ENCODE measurements at regions not wholly inside any gene's neighbourhood (a gene's known extent, or its start where the extent isn't known, plus 50 kb on each side); places are given as distances from the start of the nearest gene placed in this dataset.
A peak's percentile ranks its signal among the peaks of the same experiment; 100 is the strongest.
"Not testable (repeated sequence)": the region's sequence is repeated elsewhere in the genome, so short reads cannot be mapped to it uniquely, and the experiment has no call there.

DNA sequence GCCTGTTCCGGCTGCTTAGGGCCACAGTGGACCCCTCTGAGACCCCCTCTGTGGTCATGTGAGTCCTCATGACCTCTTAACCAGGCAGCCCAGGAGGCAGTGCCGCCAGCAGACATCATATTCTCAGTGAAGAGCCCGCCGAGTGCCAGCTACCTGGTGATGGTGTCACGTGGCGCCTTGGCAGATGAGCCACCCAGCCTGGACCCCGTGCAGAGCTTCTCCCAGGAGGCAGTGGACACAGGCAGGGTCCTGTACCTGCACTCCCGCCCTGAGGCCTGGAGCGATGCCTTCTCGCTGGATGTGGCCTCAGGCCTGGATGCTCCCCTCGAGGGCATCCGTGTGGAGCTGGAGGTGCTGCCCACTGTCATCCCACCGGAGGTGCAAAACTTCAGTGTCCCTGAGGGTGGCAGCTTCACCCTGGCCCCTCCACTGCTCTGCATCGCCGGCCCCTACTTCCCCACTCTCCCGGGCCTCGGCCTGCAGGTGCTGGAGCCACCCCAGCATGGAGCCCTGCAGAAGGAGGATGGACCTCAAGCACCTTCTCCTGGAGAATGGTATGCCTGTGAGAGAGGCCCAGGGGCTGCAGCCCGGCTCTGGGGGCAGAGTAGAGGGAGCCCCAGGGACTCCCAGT, 176.1 kb downstream of the TBC1D2B start:
- H3K9me3 Mint-ChIP-seq: no peaks in the 10 kb centered on the region
- no peak overlapping the region for H3K4me3 Mint-ChIP-seq
- H3K27me3 Mint-ChIP-seq: no peaks in the 10 kb centered on the region
- Histone ChIP-seq H3K9me3 (no peaks in the 10 kb centered on the region), H3K36me3 (ENCODE audit: control insufficient read depth in 2 of 2, extremely low read depth in 1 of 2, insufficient read depth in 1 of 2, low read length in 1 of 2) (no peaks in the 10 kb centered on the region), H3K27me3 (replicated peaks in 1 of 2; ENCODE audit: control insufficient read depth in 2 of 2, extremely low read depth in 1 of 2, insufficient read depth in 2 of 2, low read length in 1 of 2) (peaks cover 0 to 3% of the 10 kb centered on the region in 2 experiments), H3K4me3 (ENCODE audit: control insufficient read depth in 1 of 2, extremely low read depth in 1 of 2, low read length in 1 of 2) (no peak overlapping the region), H3K27ac (ENCODE audit: low read length) (no peak overlapping the region), H3K4me1 (ENCODE audit: control insufficient read depth in 1 of 2, extremely low read depth in 1 of 2, insufficient read depth in 2 of 2, low read length in 2 of 2) (no peaks in the 10 kb centered on the region)
- peak in 1 of 4 experiments; percentile 22 for ATAC-seq (replicated peaks in 1 of 4)
- H3K27ac Mint-ChIP-seq: no peak overlapping the region
- ChIA-PET POLR2A (no interaction called here), CTCF (interaction anchor here in 1 of 2 donors (0.5 to 0.7 kb wide), 2 partner anchors 9 to 193 kb away, joined by 3 read pairs; no protein-coding TSS in a partner anchor)
- 91% methylated on average over 13 of the region's 18 CpGs for WGBS (ENCODE audit: insufficient coverage)
- H3K36me3 Mint-ChIP-seq: no peaks in the 10 kb centered on the region
- DNase-seq: no peak
- no peaks in the 10 kb centered on the region for H3K4me1 Mint-ChIP-seq

DNA sequence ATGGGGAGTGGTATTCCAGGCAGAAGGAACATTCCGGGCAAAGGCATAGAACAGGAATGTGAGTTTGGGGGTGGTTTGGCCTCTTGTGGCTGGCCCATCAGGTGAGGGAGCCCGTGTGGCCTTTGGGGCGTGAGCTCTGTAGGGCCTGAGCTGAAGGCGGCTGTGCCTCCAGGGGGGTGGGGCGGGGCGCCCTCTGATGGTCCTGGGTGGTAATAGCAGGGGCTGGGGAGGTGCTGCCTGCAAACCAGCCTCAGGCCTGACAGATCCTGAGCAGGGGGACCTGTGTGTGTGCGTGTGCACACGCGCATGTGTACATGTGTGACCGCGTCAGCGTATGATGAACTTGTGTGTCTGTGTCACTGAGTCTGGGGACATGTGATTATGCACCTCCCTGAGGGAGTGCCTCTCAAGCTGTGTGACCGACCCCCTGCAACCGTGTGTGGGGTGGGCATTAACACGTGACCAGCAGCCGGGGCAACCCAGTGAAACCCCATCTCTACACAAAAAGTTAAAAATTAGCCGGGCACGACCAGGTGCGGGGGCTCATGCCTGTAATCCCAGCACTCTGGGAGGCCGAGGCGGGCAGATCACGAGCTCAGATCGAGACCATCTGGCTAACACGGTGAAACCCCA, 177.1 kb downstream of the TBC1D2B start:
- H3K4me3 ChIP-seq (ENCODE audit: control insufficient read depth in 1 of 2, extremely low read depth in 1 of 2, low read length in 1 of 2); H3K36me3 ChIP-seq (ENCODE audit: control insufficient read depth in 2 of 2, extremely low read depth in 1 of 2, insufficient read depth in 1 of 2, low read length in 1 of 2); H3K4me1 ChIP-seq (ENCODE audit: control insufficient read depth in 1 of 2, extremely low read depth in 1 of 2, insufficient read depth in 2 of 2, low read length in 2 of 2); H3K9me3 ChIP-seq; H3K9me3 Mint-ChIP-seq; H3K27me3 ChIP-seq (replicated peaks in 1 of 2; ENCODE audit: control insufficient read depth in 2 of 2, extremely low read depth in 1 of 2, insufficient read depth in 2 of 2, low read length in 1 of 2); H3K27ac ChIP-seq (ENCODE audit: low read length); H3K36me3 Mint-ChIP-seq; H3K4me3 Mint-ChIP-seq; POLR2A ChIA-PET; H3K27ac Mint-ChIP-seq; H3K27me3 Mint-ChIP-seq; H3K4me1 Mint-ChIP-seq: not testable (repeated sequence)
- peak in 14 of 35 experiments; percentile 11 to 42 (median 26) for DNase-seq
- peak in 1 of 4 experiments; percentile 43 for ATAC-seq (replicated peaks in 1 of 4)
- CTCF ChIA-PET: interaction anchor here (0.6 to 0.7 kb wide), 3 partner anchors 24 to 533 kb away, joined by 3 to 4 read pairs (median 3); no protein-coding TSS in a partner anchor
- 64% methylated on average over 15 of the region's 24 CpGs for WGBS (ENCODE audit: insufficient coverage)

DNA sequence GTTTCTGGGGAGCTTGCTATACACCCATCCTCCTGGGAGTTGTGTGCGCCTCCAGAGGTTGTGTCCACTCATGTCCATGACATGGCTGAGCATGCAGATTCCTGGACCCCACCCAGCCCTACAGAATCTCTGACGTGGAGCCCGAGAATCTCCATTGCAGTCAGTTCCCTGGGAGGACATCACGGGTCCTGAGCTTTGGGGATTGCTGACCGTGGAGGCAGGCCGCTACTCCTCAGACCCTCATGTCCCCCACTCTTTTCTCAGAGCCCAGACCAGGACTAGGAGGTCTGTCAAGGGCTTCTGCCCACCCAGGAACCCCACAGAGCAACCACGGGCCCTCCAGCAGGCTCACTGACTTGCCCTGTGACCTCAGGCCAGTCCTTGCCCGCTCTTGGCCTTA, 177.7 kb downstream of the TBC1D2B start:
- H3K4me1 Mint-ChIP-seq; H3K27me3 Mint-ChIP-seq; H3K27ac Mint-ChIP-seq; POLR2A ChIA-PET; ATAC-seq (replicated peaks in 1 of 4); DNase-seq; H3K27ac ChIP-seq (ENCODE audit: low read length); H3K4me1 ChIP-seq (ENCODE audit: control insufficient read depth in 1 of 2, extremely low read depth in 1 of 2, insufficient read depth in 2 of 2, low read length in 2 of 2); H3K9me3 ChIP-seq; H3K9me3 Mint-ChIP-seq; H3K27me3 ChIP-seq (replicated peaks in 1 of 2; ENCODE audit: control insufficient read depth in 2 of 2, extremely low read depth in 1 of 2, insufficient read depth in 2 of 2, low read length in 1 of 2); H3K36me3 ChIP-seq (ENCODE audit: control insufficient read depth in 2 of 2, extremely low read depth in 1 of 2, insufficient read depth in 1 of 2, low read length in 1 of 2); H3K4me3 Mint-ChIP-seq; H3K4me3 ChIP-seq (ENCODE audit: control insufficient read depth in 1 of 2, extremely low read depth in 1 of 2, low read length in 1 of 2); H3K36me3 Mint-ChIP-seq: not testable (repeated sequence)
- no CpG with 5 or more reads among the region's 8 CpGs for WGBS (ENCODE audit: insufficient coverage)
- CTCF ChIA-PET: interaction anchor here in 1 of 2 donors (0.6 kb wide), 2 partner anchors 25 to 532 kb away, joined by 3 to 4 read pairs; no protein-coding TSS in a partner anchor

DNA sequence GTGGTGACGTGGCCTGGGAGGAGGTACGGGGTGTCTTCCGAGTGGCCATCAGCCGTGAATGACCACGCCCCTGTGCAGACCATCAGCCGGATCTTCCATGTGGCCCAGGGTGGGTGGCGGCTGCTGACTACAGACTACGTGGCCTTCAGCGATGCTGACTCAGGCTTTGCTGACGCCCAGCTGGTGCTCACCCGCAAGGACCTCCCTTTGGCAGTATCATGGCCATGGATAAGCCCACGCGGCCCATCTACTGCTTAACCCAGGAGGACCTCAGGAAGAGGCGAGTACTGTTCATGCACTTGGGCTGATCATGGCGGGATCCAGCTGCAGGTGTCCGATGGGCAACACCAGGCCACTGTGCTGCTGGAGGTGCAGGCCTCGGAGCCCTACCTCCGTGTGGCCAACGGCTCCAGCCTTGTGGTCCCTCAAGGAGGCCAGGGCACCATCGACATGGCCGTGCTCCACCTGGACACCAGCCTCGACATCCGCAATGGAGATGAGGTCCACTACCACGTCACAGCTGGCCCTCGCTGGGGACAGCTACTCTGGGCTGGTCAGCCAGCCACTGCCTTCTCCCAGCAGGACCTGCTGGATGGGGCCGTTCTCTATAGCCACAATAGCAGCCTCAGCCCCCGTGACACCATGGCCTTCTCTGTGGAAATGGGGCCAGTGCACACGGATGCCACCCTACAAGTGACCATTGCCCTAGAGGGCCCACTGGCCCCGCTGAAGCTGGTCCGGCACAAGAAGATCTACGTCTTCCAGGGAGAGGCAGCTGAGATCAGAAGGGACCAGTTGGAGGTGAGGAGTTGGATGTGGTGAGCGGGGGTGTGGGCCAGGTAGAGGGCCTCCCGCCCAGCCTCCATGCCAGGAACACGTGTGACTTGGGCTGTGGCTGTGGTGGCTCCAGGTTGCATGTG, 178.4 kb downstream of the TBC1D2B start:
- no peak for ATAC-seq (replicated peaks in 1 of 4)
- Mint-ChIP-seq H3K27ac (no peak overlapping the region), H3K27me3 (peaks cover 0 to 4% of the 10 kb centered on the region in 2 donors), H3K36me3 (no peaks in the 10 kb centered on the region), H3K4me3 (no peak overlapping the region), H3K4me1 (no peaks in the 10 kb centered on the region), H3K9me3 (no peaks in the 10 kb centered on the region)
- no peak for DNase-seq
- Histone ChIP-seq H3K27ac (ENCODE audit: low read length) (no peak overlapping the region), H3K27me3 (replicated peaks in 1 of 2; ENCODE audit: control insufficient read depth in 2 of 2, extremely low read depth in 1 of 2, insufficient read depth in 2 of 2, low read length in 1 of 2) (peaks cover 0 to 3% of the 10 kb centered on the region in 2 experiments), H3K4me1 (ENCODE audit: control insufficient read depth in 1 of 2, extremely low read depth in 1 of 2, insufficient read depth in 2 of 2, low read length in 2 of 2) (no peaks in the 10 kb centered on the region), H3K4me3 (ENCODE audit: control insufficient read depth in 1 of 2, extremely low read depth in 1 of 2, low read length in 1 of 2) (no peak overlapping the region), H3K9me3 (no peaks in the 10 kb centered on the region), H3K36me3 (ENCODE audit: control insufficient read depth in 2 of 2, extremely low read depth in 1 of 2, insufficient read depth in 1 of 2, low read length in 1 of 2) (no peaks in the 10 kb centered on the region)
- ChIA-PET CTCF (no interaction called here), POLR2A (no interaction called here)
- 91% methylated on average over 27 of the region's 34 CpGs for WGBS (ENCODE audit: insufficient coverage)

DNA sequence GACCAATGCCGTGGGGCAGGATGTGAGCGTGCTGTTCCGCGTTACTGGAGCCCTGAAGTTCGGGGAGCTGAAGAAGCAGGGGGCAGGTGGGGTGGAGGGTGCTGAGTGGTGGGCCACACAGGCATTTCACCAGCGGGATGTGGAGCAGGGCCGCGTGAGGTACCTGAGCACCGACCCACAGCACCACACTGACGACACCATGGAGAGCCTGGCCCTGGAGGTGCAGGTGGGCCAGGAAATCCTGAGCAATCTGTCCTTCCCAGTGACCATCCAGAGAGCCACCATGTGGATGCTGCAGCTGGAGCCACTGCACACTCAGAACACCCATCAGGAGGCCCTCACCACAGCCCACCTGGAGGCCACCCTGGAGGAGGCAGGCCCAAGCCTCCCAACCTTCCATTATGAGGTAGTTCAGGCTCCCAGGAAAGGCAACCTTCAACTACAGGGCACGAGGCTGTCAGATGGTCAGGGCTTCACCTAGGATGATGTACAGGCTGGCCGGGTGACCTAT, 179.6 kb downstream of the TBC1D2B start:
- Histone ChIP-seq H3K4me3 (ENCODE audit: control insufficient read depth in 1 of 2, extremely low read depth in 1 of 2, low read length in 1 of 2) (no peak overlapping the region), H3K36me3 (ENCODE audit: control insufficient read depth in 2 of 2, extremely low read depth in 1 of 2, insufficient read depth in 1 of 2, low read length in 1 of 2) (no peaks in the 10 kb centered on the region), H3K27ac (ENCODE audit: low read length) (no peak overlapping the region), H3K9me3 (no peaks in the 10 kb centered on the region), H3K4me1 (ENCODE audit: control insufficient read depth in 1 of 2, extremely low read depth in 1 of 2, insufficient read depth in 2 of 2, low read length in 2 of 2) (no peaks in the 10 kb centered on the region), H3K27me3 (replicated peaks in 1 of 2; ENCODE audit: control insufficient read depth in 2 of 2, extremely low read depth in 1 of 2, insufficient read depth in 2 of 2, low read length in 1 of 2) (peaks cover 0 to 3% of the 10 kb centered on the region in 2 experiments)
- CTCF ChIA-PET: no interaction called here
- ATAC-seq (replicated peaks in 1 of 4): no peak
- Mint-ChIP-seq H3K27me3 (peaks cover 0 to 4% of the 10 kb centered on the region in 2 donors), H3K27ac (no peak overlapping the region), H3K4me3 (no peak overlapping the region), H3K4me1 (no peaks in the 10 kb centered on the region), H3K36me3 (no peaks in the 10 kb centered on the region), H3K9me3 (no peaks in the 10 kb centered on the region)
- 90% methylated on average over 12 of the region's 12 CpGs for WGBS (ENCODE audit: insufficient coverage)
- no peak for DNase-seq
- POLR2A ChIA-PET: no interaction called here

DNA sequence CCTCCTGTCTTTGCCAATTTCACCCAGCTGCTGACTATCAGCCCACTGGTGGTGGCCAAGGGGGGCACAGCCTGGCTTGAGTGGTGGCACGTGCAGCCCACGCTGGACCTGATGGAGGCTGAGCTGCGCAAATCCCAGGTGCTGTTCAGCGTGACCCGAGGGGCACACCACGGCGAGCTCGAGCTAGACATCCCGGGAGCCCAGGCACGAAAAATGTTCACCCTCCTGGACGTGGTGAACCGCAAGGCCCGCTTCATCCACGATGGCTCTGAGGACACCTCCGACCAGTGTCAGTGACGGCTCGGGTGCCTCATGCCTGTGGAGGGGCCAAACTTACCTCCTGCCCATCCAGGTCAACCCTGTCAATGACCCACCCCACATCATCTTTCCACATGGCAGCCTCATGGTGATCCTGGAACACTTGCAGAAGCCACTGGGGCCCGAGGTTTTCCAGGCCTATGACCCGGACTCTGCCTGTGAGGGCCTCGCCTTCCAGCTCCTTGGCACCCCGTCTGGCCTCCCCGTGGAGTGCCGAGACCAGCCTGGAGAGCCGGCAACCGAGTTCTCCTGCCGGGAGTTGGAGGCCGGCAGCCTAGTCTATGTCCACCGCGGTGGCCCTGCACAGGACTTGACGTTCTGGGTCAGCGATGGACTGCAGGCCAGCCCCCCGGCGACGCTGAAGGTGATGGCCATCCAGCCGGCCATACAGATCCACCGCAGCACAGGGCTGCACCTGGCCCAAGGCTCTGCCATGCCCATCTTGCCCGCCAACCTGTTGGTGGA, 180.2 kb downstream of the TBC1D2B start:
- H3K4me3 ChIP-seq (ENCODE audit: control insufficient read depth in 1 of 2, extremely low read depth in 1 of 2, low read length in 1 of 2); H3K4me1 ChIP-seq (ENCODE audit: control insufficient read depth in 1 of 2, extremely low read depth in 1 of 2, insufficient read depth in 2 of 2, low read length in 2 of 2); CTCF ChIA-PET; H3K4me1 Mint-ChIP-seq; H3K36me3 ChIP-seq (ENCODE audit: control insufficient read depth in 2 of 2, extremely low read depth in 1 of 2, insufficient read depth in 1 of 2, low read length in 1 of 2); H3K27ac Mint-ChIP-seq; H3K9me3 Mint-ChIP-seq; DNase-seq; H3K27ac ChIP-seq (ENCODE audit: low read length); H3K4me3 Mint-ChIP-seq; POLR2A ChIA-PET; H3K27me3 Mint-ChIP-seq; H3K9me3 ChIP-seq; ATAC-seq (replicated peaks in 1 of 4); H3K27me3 ChIP-seq (replicated peaks in 1 of 2; ENCODE audit: control insufficient read depth in 2 of 2, extremely low read depth in 1 of 2, insufficient read depth in 2 of 2, low read length in 1 of 2); H3K36me3 Mint-ChIP-seq: not testable (repeated sequence)
- 90% methylated on average over 32 of the region's 37 CpGs for WGBS (ENCODE audit: insufficient coverage)

All from T-cell (primary cell).